Coronary artery (tissue), 2 donors: ENCODE measurements at regions not wholly inside any gene's neighbourhood (a gene's known extent, or its start where the extent isn't known, plus 50 kb on each side); places are given as distances from the start of the nearest gene placed in this dataset.

Source experiments
- DNase-seq: peaks from one replicate; pipeline ENCODE4 v3.0.0-alpha.2; 2017; ENCODE audit warnings: low spot score
- H3K27ac ChIP-seq, 2 donors: fragments of 200-600 bp; sonication (generic); one replicate each; pipeline ENCODE4 v1.5.1; 2016 to 2019
- H3K4me3 ChIP-seq: fragments of 200-600 bp; sonication (generic); 2 replicates; pipeline ENCODE4 v1.5.1; 2016; ENCODE audit warnings: mild to moderate bottlenecking, moderate library complexity
- TF ChIP-seq, protein P1 (sequence below): fragments of 200-600 bp; sonication (generic); IDR thresholded peaks from one replicate; pipeline ENCODE4 v1.5.1; 2019; ENCODE audit warnings: antibody characterized with exemption

DNA sequence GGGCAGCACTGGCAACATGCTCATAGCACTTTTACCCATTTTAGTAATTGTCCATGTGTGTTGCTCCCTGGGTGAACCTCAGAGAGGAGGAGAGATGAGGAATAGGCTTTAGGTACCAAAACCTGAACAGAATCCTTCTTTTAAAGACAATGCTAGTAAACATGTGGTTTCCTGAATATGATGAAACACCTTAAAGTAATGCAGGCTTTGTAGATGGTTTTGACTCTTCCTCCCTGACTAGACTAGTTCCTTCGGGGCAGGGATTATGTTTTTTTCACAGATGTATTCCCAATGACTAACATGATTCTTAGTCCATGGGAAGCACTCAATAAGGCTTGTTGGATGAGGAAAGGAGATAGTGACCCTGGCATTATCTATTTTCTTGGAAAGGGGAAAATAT, 367.6 kb upstream of the JAG1 start:
- DNase-seq, result no peak
- TF ChIP-seq, protein P1, sequence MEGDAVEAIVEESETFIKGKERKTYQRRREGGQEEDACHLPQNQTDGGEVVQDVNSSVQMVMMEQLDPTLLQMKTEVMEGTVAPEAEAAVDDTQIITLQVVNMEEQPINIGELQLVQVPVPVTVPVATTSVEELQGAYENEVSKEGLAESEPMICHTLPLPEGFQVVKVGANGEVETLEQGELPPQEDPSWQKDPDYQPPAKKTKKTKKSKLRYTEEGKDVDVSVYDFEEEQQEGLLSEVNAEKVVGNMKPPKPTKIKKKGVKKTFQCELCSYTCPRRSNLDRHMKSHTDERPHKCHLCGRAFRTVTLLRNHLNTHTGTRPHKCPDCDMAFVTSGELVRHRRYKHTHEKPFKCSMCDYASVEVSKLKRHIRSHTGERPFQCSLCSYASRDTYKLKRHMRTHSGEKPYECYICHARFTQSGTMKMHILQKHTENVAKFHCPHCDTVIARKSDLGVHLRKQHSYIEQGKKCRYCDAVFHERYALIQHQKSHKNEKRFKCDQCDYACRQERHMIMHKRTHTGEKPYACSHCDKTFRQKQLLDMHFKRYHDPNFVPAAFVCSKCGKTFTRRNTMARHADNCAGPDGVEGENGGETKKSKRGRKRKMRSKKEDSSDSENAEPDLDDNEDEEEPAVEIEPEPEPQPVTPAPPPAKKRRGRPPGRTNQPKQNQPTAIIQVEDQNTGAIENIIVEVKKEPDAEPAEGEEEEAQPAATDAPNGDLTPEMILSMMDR, result no peak
- H3K4me3 ChIP-seq, result no peak overlapping the region
- no peak overlapping the region for H3K27ac ChIP-seq

DNA sequence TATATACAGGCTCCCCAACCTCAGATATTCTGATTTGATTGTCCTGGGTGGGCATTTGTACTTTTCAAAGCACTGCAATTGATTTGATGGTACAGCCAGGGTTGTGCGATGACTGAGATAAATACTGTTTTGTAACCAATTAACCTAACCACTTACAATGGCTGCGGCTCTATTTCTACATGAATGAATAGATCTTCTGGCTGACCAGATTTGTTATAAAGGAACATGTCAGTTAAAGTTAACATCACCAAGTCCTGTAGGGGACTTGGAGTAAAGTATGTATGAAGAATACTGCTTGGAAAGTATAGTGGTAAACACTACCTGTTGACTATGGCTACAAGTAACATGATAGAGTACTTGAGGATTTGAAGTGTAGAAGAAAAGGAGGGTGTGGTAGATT, 369.2 kb upstream of the JAG1 start:
- H3K27ac ChIP-seq, result no peak overlapping the region
- TF ChIP-seq, protein P1, result no peak
- DNase-seq, result no peak
- H3K4me3 ChIP-seq, result no peak overlapping the region

DNA sequence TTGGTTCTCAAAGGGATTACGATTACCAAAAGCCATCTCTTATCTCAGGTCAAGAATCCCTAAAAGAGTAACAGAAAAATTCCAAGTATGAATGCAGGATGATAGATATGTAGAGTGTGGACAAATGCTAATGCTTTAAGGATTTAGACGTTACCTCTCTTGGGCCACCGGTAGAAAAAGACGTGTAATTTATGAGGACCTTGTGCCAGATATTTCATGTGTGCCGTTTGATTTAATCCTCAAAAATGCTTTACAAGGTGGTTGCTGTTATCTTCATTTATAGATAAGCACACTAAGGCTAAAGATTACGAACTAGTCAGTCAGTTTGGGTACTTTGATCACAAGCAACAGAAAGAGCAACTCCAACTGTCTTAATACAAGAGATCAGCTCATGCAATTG, 370.8 kb upstream of the JAG1 start:
- TF ChIP-seq, protein P1, result no peak
- H3K27ac ChIP-seq, result no peak overlapping the region
- H3K4me3 ChIP-seq, result no peak overlapping the region
- DNase-seq, result no peak

- H3K4me3 ChIP-seq, result no peak overlapping the region
- no peak for DNase-seq
- H3K27ac ChIP-seq, result no peak overlapping the region
- TF ChIP-seq, protein P1, result no peak
Observed at GRCh38 chr20:11045412-11046175, 371.8 kb upstream of the JAG1 start.

DNA sequence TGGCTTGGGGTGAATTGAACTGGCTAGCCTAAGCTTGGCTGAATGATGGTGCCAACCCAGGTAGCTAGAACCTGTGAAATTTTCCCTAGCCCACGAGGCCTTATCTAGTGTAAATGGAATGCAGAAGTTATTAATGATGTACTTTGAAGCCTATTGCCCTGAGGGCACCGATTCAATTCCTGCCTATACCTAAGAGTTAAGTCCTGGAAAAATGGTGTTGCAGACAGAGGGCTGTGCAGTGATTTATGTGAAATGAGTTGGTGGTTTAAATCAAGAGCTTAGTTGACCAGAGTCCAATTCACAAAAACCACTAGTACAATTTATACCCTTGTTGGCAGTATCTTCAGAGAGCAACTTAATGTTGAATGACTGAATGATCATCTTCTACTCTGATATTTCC, 373.8 kb upstream of the JAG1 start:
- H3K27ac ChIP-seq, result no peak overlapping the region
- DNase-seq, result no peak
- TF ChIP-seq, protein P1, result no peak
- no peak overlapping the region for H3K4me3 ChIP-seq

DNA sequence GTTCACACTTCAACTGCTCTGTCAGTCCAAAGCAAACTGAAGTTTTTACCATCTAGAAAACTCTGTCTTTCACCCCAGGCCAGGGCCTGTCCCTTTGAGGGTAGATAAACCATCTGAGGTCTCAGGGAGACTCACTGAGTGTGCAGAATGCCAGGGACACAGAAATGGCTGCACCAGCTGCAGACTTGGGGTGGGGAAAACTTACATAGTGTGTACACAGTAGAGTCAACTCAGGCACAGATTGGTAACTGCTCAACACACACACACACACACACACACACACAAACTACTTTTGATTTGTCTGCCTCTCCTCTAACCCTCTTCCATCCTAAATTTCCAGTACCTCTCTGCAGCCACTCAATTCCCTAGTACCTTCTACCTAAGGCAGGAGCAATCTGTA, 374.9 kb upstream of the JAG1 start:
- TF ChIP-seq, protein P1, result no peak
- Histone ChIP-seq H3K4me3 (no peak overlapping the region), H3K27ac (no peak overlapping the region)
- DNase-seq, result no peak

DNA sequence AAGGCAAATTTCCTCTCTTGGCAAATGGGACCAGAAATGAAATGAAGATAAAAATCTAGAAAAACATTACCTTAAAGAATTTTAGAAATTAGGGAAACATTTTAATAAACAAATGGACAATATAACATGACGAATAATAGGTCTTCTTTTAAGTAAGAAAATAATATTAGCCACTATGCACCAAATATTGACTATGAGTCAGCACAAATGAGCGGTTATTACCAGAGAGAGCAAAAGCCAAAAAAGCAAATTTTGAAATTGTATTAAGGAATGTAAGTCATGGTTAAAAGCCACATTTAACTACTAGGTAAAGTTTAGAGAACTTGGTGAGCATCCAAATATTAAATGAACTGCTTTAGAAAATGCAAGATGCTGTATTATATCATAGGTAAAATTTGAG, 376.6 kb upstream of the JAG1 start:
- Histone ChIP-seq H3K4me3 (no peak overlapping the region), H3K27ac (no peak overlapping the region)
- no peak for DNase-seq
- TF ChIP-seq, protein P1, result no peak
